Activated CD8-positive, alpha-beta T cell treated with anti-CD3 and anti-CD28 coated beads for 36 hours (primary cell): ENCODE measurements at regions not wholly inside any gene's neighbourhood (a gene's known extent, or its start where the extent isn't known, plus 50 kb on each side); places are given as distances from the start of the nearest gene placed in this dataset.

Source experiments
- ATAC-seq: fragments of 200-7000 bp; cut with Tn5 transposase; one replicate; pipeline ENCODE4 v1.10.0; 2021; ENCODE audit warnings: mild to moderate bottlenecking, moderate library complexity
- CTCF ChIA-PET: fragments of 350-600 bp; sonication (Branson Sonifier 250); formaldehyde crosslinking; loops from one replicate; lab custom pipeline; 2021; ENCODE audit warnings: antibody characterized with exemption; lab: Charles Lee
- POLR2A ChIA-PET: fragments of 350-600 bp; sonication (Branson Sonifier 250); formaldehyde crosslinking; loops from one replicate; lab custom pipeline; 2021; ENCODE audit warnings: antibody characterized with exemption; lab: Charles Lee
- DNase-seq: peaks from one replicate; pipeline ENCODE4 v3.0.0-alpha.2; 2020
- H3K27ac Mint-ChIP-seq: one replicate; pipeline ENCODE4 v1.8.0; 2021; ENCODE audit warnings: mild to moderate bottlenecking, mixed read lengths
- H3K27me3 Mint-ChIP-seq: one replicate; pipeline ENCODE4 v1.8.0; 2021; ENCODE audit warnings: mixed read lengths
- H3K36me3 Mint-ChIP-seq: one replicate; pipeline ENCODE4 v1.8.0; 2021; ENCODE audit warnings: low read depth, mixed read lengths
- H3K4me1 Mint-ChIP-seq: one replicate; pipeline ENCODE4 v1.8.0; 2021; ENCODE audit warnings: low read depth, mixed read lengths
- H3K4me3 Mint-ChIP-seq: one replicate; pipeline ENCODE4 v1.8.0; 2021; ENCODE audit warnings: mild to moderate bottlenecking, moderate library complexity, mixed read lengths
- H3K9me3 Mint-ChIP-seq: one replicate; pipeline ENCODE4 v1.8.0; 2021; ENCODE audit warnings: mixed read lengths
- CTCF ChIP-seq: fragments of 200-600 bp; IDR thresholded peaks from one replicate; pipeline ENCODE4 v1.8.0; 2022; ENCODE audit warnings: antibody characterized with exemption, mild to moderate bottlenecking
- intact Hi-C: fragments of 100-400 bp; cut with micrococcal nuclease; formaldehyde crosslinking; loops from one replicate; pipeline ENCODE4 v1.10.0; 2022

- ATAC-seq: no peak
- CTCF ChIA-PET: no interaction called here
- Mint-ChIP-seq H3K27me3 (no peaks in the 10 kb centered on the region), H3K27ac (no peak overlapping the region), H3K4me3 (no peak overlapping the region), H3K9me3 (no peaks in the 10 kb centered on the region), H3K4me1 (no peaks in the 10 kb centered on the region), H3K36me3 (no peaks in the 10 kb centered on the region)
- POLR2A ChIA-PET: no interaction called here
- no peak for TF ChIP-seq CTCF
- no peak for DNase-seq
- intact Hi-C loops: no loop called here
Observed at GRCh38 chr2:187719510-187719909, 165.3 kb upstream of the TFPI start.

GRCh38 chr2:187748958-187749357, 194.7 kb upstream of the TFPI start:
- ATAC-seq (no peak), DNase-seq (no peak)
- intact Hi-C loops: no loop called here
- ChIA-PET CTCF (interaction anchor here (1.1 kb wide), 1 partner anchor 94 kb away, joined by 3 read pairs; no protein-coding TSS in a partner anchor), POLR2A (no interaction called here)
- H3K36me3 Mint-ChIP-seq: no peaks in the 10 kb centered on the region
- no peaks in the 10 kb centered on the region for H3K4me1 Mint-ChIP-seq
- no peaks in the 10 kb centered on the region for H3K27me3 Mint-ChIP-seq
- H3K9me3 Mint-ChIP-seq: no peaks in the 10 kb centered on the region
- TF ChIP-seq CTCF: no peak
- no peak overlapping the region for H3K27ac Mint-ChIP-seq
- H3K4me3 Mint-ChIP-seq: no peak overlapping the region

GRCh38 chr2:187749804-187750431, 195.7 kb upstream of the TFPI start:
- no peaks in the 10 kb centered on the region for H3K27me3 Mint-ChIP-seq
- POLR2A ChIA-PET: no interaction called here
- no peaks in the 10 kb centered on the region for H3K4me1 Mint-ChIP-seq
- no peak overlapping the region for H3K4me3 Mint-ChIP-seq
- no peaks in the 10 kb centered on the region for H3K9me3 Mint-ChIP-seq
- intact Hi-C loops: no loop called here
- DNase-seq (no peak), ATAC-seq (no peak)
- CTCF ChIA-PET: no interaction called here
- no peaks in the 10 kb centered on the region for H3K36me3 Mint-ChIP-seq
- no peak overlapping the region for H3K27ac Mint-ChIP-seq
- no peak for TF ChIP-seq CTCF

- ChIA-PET CTCF (no interaction called here), POLR2A (no interaction called here)
- intact Hi-C loops: no loop called here
- Mint-ChIP-seq H3K4me1 (no peaks in the 10 kb centered on the region), H3K4me3 (no peak overlapping the region), H3K27ac (no peak overlapping the region), H3K36me3 (no peaks in the 10 kb centered on the region), H3K9me3 (no peaks in the 10 kb centered on the region), H3K27me3 (no peaks in the 10 kb centered on the region)
- ATAC-seq (no peak), DNase-seq (no peak)
- no peak for TF ChIP-seq CTCF
Observed at GRCh38 chr2:187768995-187769394, 214.8 kb upstream of the TFPI start.

GRCh38 chr2:187769437-187769836, 215.2 kb upstream of the TFPI start:
- DNase-seq (no peak), ATAC-seq (no peak)
- no peak for TF ChIP-seq CTCF
- H3K36me3 Mint-ChIP-seq: no peaks in the 10 kb centered on the region
- intact Hi-C loops: no loop called here
- no peaks in the 10 kb centered on the region for H3K4me1 Mint-ChIP-seq
- CTCF ChIA-PET: no interaction called here
- POLR2A ChIA-PET: no interaction called here
- no peak overlapping the region for H3K27ac Mint-ChIP-seq
- no peak overlapping the region for H3K4me3 Mint-ChIP-seq
- H3K27me3 Mint-ChIP-seq: no peaks in the 10 kb centered on the region
- H3K9me3 Mint-ChIP-seq: no peaks in the 10 kb centered on the region
